A549 (cell line): ENCODE measurements at regions not wholly inside any gene's neighbourhood (a gene's known extent, or its start where the extent isn't known, plus 50 kb on each side); places are given as distances from the start of the nearest gene placed in this dataset.

ENCODE experiments used
- ATAC-seq, 2 experiments: fragments of 200-7000 bp in 1 of 2; fragments of >200 bp in 1 of 2; cut with Nextera tagmentation in 1 of 2; cut with Tn5 transposase in 1 of 2; 3 replicates each; pipeline versions ENCODE4 v1.8.0 to v1.9.1; 2018 to 2020; ENCODE audit warnings: mild to moderate bottlenecking in 1 of 2, moderate library complexity in 1 of 2
- CTCF ChIA-PET: fragments of 300-600 bp; sonication (Branson Sonifier 250); formaldehyde crosslinking; extraction: SDS; loops from one replicate; lab custom pipeline; 2021; ENCODE audit warnings: antibody characterized with exemption, inconsistent platforms; lab: Yijun Ruan, JAX
- POLR2A ChIA-PET: fragments of 350-600 bp; formaldehyde crosslinking; extraction: SDS; loops from one replicate; lab custom pipeline; 2021; ENCODE audit warnings: antibody characterized with exemption, inconsistent platforms; lab: Yijun Ruan, JAX
- DNase-seq, 2 experiments: peaks; one replicate each; pipeline versions ENCODE4 v3.0.0 to v3.0.0-alpha.2; 2011 to 2016; ENCODE audit warnings: low read depth in 1 of 2, low spot score in 1 of 2
- FAIRE-seq: peaks from 2 replicates; lab custom pipeline; 2011; peaks lifted over from hg19 to GRCh38; lab: Jason Lieb, UNC
- H3K27ac ChIP-seq, 2 experiments: fragments of >200 bp; sonication (Bioruptor Twin); formaldehyde crosslinking; 3 replicates each; pipeline ENCODE4 v1.5.1; 2016 to 2017
- H3K4me1 ChIP-seq: fragments of >200 bp; sonication (Bioruptor Twin); formaldehyde crosslinking; 3 replicates; pipeline ENCODE4 v1.6.1; 2016
- H3K4me2 ChIP-seq: fragments of >200 bp; sonication (Bioruptor Twin); formaldehyde crosslinking; 3 replicates; pipeline ENCODE4 v1.6.1; 2016
- H3K4me3 ChIP-seq: fragments of >200 bp; sonication (Bioruptor Twin); formaldehyde crosslinking; 3 replicates; pipeline ENCODE4 v1.5.1; 2016
- H3K9me3 ChIP-seq: fragments of >200 bp; sonication (Bioruptor Twin); formaldehyde crosslinking; 3 replicates; pipeline ENCODE4 v1.6.1; 2016
- CBX8 ChIP-seq: fragments of 200-600 bp; sonication (generic); IDR thresholded peaks from 2 replicates; pipeline ENCODE4 v1.6.1; 2016
- EP300 ChIP-seq, 2 experiments: fragments of >200 bp; sonication (Bioruptor Twin); formaldehyde crosslinking; IDR thresholded peaks; 2 replicates in 1 of 2; 3 replicates in 1 of 2; pipeline ENCODE4 v1.6.1; 2016 to 2017
- FOSL2 ChIP-seq, 2 experiments: fragments of 450-650 bp in 1 of 2; fragments of >200 bp in 1 of 2; sonication (Bioruptor Twin) in 1 of 2; formaldehyde crosslinking; IDR thresholded peaks; 2 replicates each; pipeline versions ENCODE4 v1.5.0 to v1.6.1; 2016 to 2020; ENCODE audit warnings: mild to moderate bottlenecking in 1 of 2, moderate library complexity in 1 of 2
- FOXS1 ChIP-seq: fragments of 250-450 bp; sonication (Bioruptor Pico); IDR thresholded peaks from 2 replicates; pipeline ENCODE4 v1.5.0; 2020; ENCODE audit warnings: mild to moderate bottlenecking, moderate library complexity
- HOXB13 ChIP-seq: fragments of 250-450 bp; sonication (Bioruptor Pico); IDR thresholded peaks from 2 replicates; pipeline ENCODE4 v1.5.0; 2020; ENCODE audit warnings: low read depth, mild to moderate bottlenecking, moderate library complexity
- HOXB5 ChIP-seq: fragments of 250-450 bp; sonication (Bioruptor Pico); IDR thresholded peaks from 2 replicates; pipeline ENCODE4 v1.5.0; 2020; ENCODE audit warnings: mild to moderate bottlenecking, moderate library complexity
- JUNB ChIP-seq: fragments of >200 bp; sonication (Bioruptor Twin); formaldehyde crosslinking; IDR thresholded peaks from 2 replicates; pipeline ENCODE4 v1.6.1; 2016
- MAFK ChIP-seq: fragments of 450-650 bp; IDR thresholded peaks from 2 replicates; pipeline ENCODE4 v1.6.1; 2014; ENCODE audit not compliant: partially characterized antibody
- MYC ChIP-seq: IDR thresholded peaks from 2 replicates; pipeline ENCODE4 v1.6.1; 2012; ENCODE audit warnings: mild to moderate bottlenecking, inconsistent platforms, low read length, improper control_type of control experiment, borderline replicate concordance
- NFE2L2 ChIP-seq: fragments of 150-350 bp; conservative IDR thresholded peaks from 2 replicates; pipeline ENCODE4 v1.6.1; 2014; ENCODE audit warnings: low read length
- NPAS2 ChIP-seq: fragments of 250-450 bp; sonication (Bioruptor Pico); IDR thresholded peaks from 2 replicates; pipeline ENCODE4 v1.8.0; 2022; ENCODE audit warnings: mild to moderate bottlenecking, moderate library complexity, borderline replicate concordance
- NR3C1 ChIP-seq: fragments of >200 bp; sonication (Bioruptor Twin); formaldehyde crosslinking; IDR thresholded peaks from 3 replicates; pipeline ENCODE4 v1.6.1; 2017
- POLR2A ChIP-seq: IDR thresholded peaks from 2 replicates; pipeline ENCODE4 v1.6.1; 2012; ENCODE audit warnings: mild to moderate bottlenecking, low read length
- RARB ChIP-seq: fragments of 250-450 bp; sonication (Bioruptor Pico); IDR thresholded peaks from 2 replicates; pipeline ENCODE4 v1.8.0; 2021; ENCODE audit warnings: mild to moderate bottlenecking, moderate library complexity
- RCOR1 ChIP-seq: fragments of 150-350 bp; IDR thresholded peaks from 2 replicates; pipeline ENCODE4 v1.6.1; 2014; ENCODE audit warnings: antibody characterized with exemption, low read length, low read depth
- TFCP2L1 ChIP-seq: fragments of 250-450 bp; sonication (Bioruptor Pico); IDR thresholded peaks from 2 replicates; pipeline ENCODE4 v1.5.0; 2021; ENCODE audit warnings: mild to moderate bottlenecking
- ZFP36 ChIP-seq: fragments of 450-650 bp; IDR thresholded peaks from 2 replicates; pipeline ENCODE4 v1.6.1; 2014; ENCODE audit warnings: borderline replicate concordance; ENCODE audit not compliant: partially characterized antibody
- WGBS: methylation state at CpG from one replicate; pipeline ENCODE4 v1.1.6; 2017; ENCODE audit errors: missing lambda C conversion rate; 5-methylcytosine and 5-hydroxymethylcytosine counted together
- TF ChIP-seq, protein P1 (sequence below): fragments of 250-450 bp; sonication (Bioruptor Pico); IDR thresholded peaks from 2 replicates; pipeline ENCODE4 v1.5.0; 2021; ENCODE audit warnings: mild to moderate bottlenecking, moderate library complexity, borderline replicate concordance
- TF ChIP-seq, protein P2 (sequence below): fragments of >200 bp; sonication (Bioruptor Twin); formaldehyde crosslinking; IDR thresholded peaks from 2 replicates; pipeline ENCODE4 v1.6.1; 2016
- TF ChIP-seq, protein P3 (sequence below): fragments of >200 bp; sonication (Bioruptor Twin); formaldehyde crosslinking; IDR thresholded peaks from 3 replicates; pipeline ENCODE4 v1.5.1; 2016
- TF ChIP-seq, protein P4 (sequence below): IDR thresholded peaks from 2 replicates; pipeline ENCODE4 v1.6.1; 2012

DNA sequence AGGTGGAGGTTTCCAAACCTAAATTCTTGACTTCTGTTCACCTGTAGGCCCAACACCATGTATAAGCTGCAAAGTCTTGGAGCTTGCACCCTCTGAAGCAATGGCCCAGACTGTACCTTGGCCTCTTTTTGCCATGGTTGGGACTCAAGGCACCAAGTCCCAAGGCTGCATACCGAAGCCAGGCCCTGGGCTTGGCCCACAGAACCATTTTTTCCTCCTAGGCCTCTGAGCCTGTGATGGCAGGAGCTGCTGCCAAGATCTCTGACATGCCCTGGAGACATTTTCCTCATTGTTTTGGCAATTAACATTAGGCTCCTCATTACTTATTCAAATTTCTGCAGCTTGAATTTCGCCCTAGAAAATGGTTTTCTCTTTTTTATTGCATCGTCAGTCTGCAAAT is 297.9 kb downstream of the OXSM start:
- CTCF ChIA-PET = no interaction called here
- no peak for DNase-seq
- Histone ChIP-seq H3K4me1 (no peaks in the 10 kb centered on the region), H3K9me3 (no peaks in the 10 kb centered on the region; the same call in 2 of the 3 replicates)
- TF ChIP-seq ZFP36 = peak; percentile 78
- TF ChIP-seq, protein P1, sequence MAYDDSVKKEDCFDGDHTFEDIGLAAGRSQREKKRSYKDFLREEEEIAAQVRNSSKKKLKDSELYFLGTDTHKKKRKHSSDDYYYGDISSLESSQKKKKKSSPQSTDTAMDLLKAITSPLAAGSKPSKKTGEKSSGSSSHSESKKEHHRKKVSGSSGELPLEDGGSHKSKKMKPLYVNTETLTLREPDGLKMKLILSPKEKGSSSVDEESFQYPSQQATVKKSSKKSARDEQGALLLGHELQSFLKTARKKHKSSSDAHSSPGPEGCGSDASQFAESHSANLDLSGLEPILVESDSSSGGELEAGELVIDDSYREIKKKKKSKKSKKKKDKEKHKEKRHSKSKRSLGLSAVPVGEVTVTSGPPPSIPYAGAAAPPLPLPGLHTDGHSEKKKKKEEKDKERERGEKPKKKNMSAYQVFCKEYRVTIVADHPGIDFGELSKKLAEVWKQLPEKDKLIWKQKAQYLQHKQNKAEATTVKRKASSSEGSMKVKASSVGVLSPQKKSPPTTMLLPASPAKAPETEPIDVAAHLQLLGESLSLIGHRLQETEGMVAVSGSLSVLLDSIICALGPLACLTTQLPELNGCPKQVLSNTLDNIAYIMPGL = no peak
- TF ChIP-seq, all 56 proteins: peak for 1
- Histone ChIP-seq H3K27ac (no peak overlapping the region), H3K4me3 (no peak overlapping the region), H3K4me2 (no peak overlapping the region)
- POLR2A ChIA-PET = no interaction called here
- ATAC-seq (no peak), FAIRE-seq (no peak)
- 0% methylated on average over 3 of the region's 3 CpGs for WGBS

DNA sequence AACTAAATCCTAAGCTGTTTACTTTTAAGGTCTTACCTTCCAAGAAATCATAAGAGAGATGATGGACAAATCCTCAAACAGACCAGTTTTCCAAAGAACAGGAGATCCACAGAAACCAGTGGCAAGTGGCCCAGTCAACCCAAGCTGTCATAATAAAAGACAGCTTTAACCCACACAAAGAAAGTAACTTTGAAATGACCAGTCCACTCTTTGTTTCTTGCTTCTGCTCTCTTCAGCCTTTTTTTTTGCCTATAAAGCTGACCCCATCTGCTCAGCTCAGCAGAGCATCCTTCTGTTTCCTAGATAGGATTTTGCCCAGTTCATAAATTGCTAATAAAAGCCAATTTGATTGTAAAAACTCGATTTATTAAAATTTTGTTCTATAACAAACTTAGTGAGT is 299.4 kb downstream of the OXSM start:
- Histone ChIP-seq H3K9me3 (no peaks in the 10 kb centered on the region; the same call in 2 of the 3 replicates), H3K4me3 (no peak overlapping the region), H3K4me1 (no peaks in the 10 kb centered on the region), H3K27ac (no peak overlapping the region), H3K4me2 (no peak overlapping the region)
- WGBS = 0% methylated on average over 1 of the region's 1 CpG
- no peak for FAIRE-seq
- ChIA-PET CTCF (no interaction called here), POLR2A (no interaction called here)
- TF ChIP-seq RCOR1 (no peak), FOSL2 (IDR thresholded peaks at IDR 0.05) (no peak), FOSL2 (CRISPR knock-in tag; IDR thresholded peaks at IDR 0.05) (no peak), POLR2A (no peak), CBX8 (no peak)
- TF ChIP-seq, protein P2, sequence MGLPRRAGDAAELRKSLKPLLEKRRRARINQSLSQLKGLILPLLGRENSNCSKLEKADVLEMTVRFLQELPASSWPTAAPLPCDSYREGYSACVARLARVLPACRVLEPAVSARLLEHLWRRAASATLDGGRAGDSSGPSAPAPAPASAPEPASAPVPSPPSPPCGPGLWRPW = no peak
- ATAC-seq = no peak
- no peak for DNase-seq

DNA sequence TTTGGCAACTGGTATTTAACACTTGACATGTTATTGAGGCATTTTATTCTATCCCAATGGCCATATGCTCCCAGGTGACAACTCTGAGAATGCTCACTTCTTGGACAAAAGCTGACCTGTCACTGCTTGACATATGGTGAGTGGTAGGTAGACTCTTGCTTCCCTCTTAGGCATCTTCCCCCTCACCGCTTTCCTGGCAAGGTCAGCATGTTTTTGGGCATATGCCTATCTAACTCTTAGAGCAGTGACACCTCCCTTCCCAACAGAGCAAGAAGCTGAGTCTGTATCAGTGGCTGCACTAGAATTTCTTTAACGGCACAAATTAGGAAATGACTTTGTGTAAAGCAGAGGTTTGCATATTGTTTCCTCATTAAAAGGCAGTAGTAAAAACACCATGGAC is 300.7 kb downstream of the OXSM start:
- H3K4me3 ChIP-seq = no peak overlapping the region
- ATAC-seq = no peak
- no peak for DNase-seq
- no peak overlapping the region for H3K27ac ChIP-seq
- H3K4me1 ChIP-seq = no peaks in the 10 kb centered on the region
- POLR2A ChIA-PET = no interaction called here
- CTCF ChIA-PET = interaction anchor here (0.7 kb wide), 1 partner anchor 72 kb away, joined by 3 read pairs; no protein-coding TSS in a partner anchor
- FAIRE-seq = no peak
- H3K4me2 ChIP-seq = no peak overlapping the region
- WGBS = 14% methylated on average over 2 of the region's 2 CpGs
- TF ChIP-seq NFE2L2 (no peak), TFCP2L1 (CRISPR knock-in tag) (no peak), JUNB (no peak), RARB (CRISPR knock-in tag) (no peak), HOXB13 (CRISPR knock-in tag) (no peak), MAFK (no peak), EP300 (IDR thresholded peaks at IDR 0.05) (no peak), MYC (no peak), NR3C1 (no peak), HOXB5 (CRISPR knock-in tag) (no peak), ZFP36 (no peak), FOXS1 (CRISPR knock-in tag) (no peak), NPAS2 (no peak)
- TF ChIP-seq, protein P3, sequence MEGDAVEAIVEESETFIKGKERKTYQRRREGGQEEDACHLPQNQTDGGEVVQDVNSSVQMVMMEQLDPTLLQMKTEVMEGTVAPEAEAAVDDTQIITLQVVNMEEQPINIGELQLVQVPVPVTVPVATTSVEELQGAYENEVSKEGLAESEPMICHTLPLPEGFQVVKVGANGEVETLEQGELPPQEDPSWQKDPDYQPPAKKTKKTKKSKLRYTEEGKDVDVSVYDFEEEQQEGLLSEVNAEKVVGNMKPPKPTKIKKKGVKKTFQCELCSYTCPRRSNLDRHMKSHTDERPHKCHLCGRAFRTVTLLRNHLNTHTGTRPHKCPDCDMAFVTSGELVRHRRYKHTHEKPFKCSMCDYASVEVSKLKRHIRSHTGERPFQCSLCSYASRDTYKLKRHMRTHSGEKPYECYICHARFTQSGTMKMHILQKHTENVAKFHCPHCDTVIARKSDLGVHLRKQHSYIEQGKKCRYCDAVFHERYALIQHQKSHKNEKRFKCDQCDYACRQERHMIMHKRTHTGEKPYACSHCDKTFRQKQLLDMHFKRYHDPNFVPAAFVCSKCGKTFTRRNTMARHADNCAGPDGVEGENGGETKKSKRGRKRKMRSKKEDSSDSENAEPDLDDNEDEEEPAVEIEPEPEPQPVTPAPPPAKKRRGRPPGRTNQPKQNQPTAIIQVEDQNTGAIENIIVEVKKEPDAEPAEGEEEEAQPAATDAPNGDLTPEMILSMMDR = no peak
- TF ChIP-seq, protein P4, sequence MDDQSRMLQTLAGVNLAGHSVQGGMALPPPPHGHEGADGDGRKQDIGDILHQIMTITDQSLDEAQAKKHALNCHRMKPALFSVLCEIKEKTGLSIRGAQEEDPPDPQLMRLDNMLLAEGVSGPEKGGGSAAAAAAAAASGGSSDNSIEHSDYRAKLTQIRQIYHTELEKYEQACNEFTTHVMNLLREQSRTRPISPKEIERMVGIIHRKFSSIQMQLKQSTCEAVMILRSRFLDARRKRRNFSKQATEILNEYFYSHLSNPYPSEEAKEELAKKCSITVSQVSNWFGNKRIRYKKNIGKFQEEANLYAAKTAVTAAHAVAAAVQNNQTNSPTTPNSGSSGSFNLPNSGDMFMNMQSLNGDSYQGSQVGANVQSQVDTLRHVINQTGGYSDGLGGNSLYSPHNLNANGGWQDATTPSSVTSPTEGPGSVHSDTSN = no peak
- H3K9me3 ChIP-seq = no peaks in the 10 kb centered on the region; the same call in 2 of the 3 replicates
